ENCODE measurements at regions not wholly inside any gene's neighbourhood (a gene's known extent, or its start where the extent isn't known, plus 50 kb on each side); places are given as distances from the start of the nearest gene placed in this dataset.

DNA sequence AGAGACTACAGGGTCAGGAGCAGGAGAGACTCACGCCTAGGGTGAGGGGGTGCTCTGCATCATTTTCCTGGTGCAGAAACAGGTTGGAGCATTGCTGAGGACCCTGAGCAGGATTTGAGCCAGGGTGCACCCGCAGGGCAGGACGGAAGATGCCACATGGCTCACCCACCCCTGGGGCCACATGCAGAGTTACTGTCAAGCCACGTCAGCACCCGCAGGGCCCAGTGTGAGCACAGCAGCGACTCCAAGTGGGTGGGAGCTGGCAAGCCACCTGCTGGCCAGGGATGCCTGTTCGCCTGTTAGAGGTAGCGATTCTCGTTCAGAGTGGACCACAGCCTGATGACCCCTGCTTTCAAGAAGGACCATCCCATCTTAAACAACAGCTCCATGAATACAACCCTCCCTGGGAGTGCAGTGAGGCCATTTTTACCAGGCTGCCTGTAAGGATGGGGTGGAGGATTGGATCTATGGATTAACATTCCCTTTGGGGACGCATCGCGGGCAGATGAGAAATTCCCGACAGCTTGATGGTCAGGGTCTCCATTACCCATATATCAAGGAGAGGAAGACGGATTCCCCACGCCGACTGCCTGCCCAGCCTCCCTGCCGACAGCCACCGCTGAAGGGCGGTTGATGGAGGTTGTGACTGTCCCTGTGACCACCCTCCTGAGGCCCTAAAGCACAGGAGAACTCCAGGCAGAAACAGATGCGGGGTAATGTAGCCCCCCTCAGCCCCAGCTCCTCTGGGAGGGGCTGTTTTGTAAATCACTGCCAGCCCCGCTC lies 101.1 kb upstream of the RET start (continued):
- TF ChIP-seq ZNF292 (tag by site-specific recombination; IDR thresholded peaks at IDR 0.05; ENCODE audit: borderline replicate concordance, low read depth) (no peak), ZBTB21 (tag by site-specific recombination; IDR thresholded peaks at IDR 0.05) (no peak), ZNF777 (tag by site-specific recombination; IDR thresholded peaks at IDR 0.05; ENCODE audit: borderline replicate concordance) (no peak), SP2 (tag by site-specific recombination; IDR thresholded peaks at IDR 0.05) (no peak), ZNF19 (tag by site-specific recombination; IDR thresholded peaks at IDR 0.05; ENCODE audit: low read depth) (no peak), ZNF621 (tag by site-specific recombination; IDR thresholded peaks at IDR 0.05) (no peak), ZNF335 (tag by site-specific recombination; conservative IDR thresholded peaks at IDR 0.05) (no peak)

DNA sequence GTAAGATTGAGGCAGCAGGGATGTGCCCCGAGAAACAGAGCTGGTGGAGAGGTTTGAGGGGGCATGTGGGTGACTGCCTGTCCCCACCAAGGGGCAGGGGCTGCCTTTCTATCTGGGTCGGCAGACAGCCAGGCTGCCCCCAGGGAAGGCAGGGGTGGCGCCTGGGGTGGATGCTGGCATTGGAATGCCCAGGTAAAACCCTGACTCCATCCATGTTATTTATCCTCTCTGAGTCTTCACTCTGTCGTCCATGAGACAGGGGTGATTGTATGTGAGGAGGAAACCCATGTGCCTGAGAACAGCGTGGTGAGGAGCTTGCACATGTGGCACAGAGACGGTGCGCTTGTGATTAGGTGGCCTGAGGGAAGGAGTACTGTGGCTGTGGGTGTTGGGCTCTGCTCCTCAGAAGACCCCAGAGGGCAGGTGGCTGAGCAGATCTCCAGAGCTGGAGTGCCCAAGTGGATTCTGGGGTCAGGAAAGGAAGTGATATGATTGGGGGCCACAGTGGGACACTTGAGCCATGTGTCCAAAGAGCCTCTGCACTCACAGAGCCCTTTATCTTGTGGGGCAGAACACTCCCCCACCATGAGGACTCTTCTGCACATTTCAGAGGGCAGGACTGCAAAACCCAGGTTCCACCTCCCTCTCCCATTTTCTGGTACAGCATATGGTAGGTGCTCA lies 100.4 kb upstream of the RET start:
- no peak for TF ChIP-seq YY1 (tag by site-specific recombination; IDR thresholded peaks at IDR 0.05)
- no peak for TF ChIP-seq ZNF768 (tag by site-specific recombination; IDR thresholded peaks at IDR 0.05)
- TF ChIP-seq, protein P1, sequence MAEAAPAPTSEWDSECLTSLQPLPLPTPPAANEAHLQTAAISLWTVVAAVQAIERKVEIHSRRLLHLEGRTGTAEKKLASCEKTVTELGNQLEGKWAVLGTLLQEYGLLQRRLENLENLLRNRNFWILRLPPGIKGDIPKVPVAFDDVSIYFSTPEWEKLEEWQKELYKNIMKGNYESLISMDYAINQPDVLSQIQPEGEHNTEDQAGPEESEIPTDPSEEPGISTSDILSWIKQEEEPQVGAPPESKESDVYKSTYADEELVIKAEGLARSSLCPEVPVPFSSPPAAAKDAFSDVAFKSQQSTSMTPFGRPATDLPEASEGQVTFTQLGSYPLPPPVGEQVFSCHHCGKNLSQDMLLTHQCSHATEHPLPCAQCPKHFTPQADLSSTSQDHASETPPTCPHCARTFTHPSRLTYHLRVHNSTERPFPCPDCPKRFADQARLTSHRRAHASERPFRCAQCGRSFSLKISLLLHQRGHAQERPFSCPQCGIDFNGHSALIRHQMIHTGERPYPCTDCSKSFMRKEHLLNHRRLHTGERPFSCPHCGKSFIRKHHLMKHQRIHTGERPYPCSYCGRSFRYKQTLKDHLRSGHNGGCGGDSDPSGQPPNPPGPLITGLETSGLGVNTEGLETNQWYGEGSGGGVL (tag by site-specific recombination; IDR thresholded peaks at IDR 0.05) = no peak
- no peak for TF ChIP-seq ZNF776 (tag by site-specific recombination; IDR thresholded peaks at IDR 0.05; ENCODE audit: borderline replicate concordance)
- no peak for TF ChIP-seq BCL11A (tag by site-specific recombination; IDR thresholded peaks at IDR 0.05; ENCODE audit: low read depth)
- TF ChIP-seq ZNF585B (tag by site-specific recombination; IDR thresholded peaks at IDR 0.05) = no peak
- TF ChIP-seq ZNF155 (tag by site-specific recombination; IDR thresholded peaks at IDR 0.05) = no peak
- TF ChIP-seq ZNF114 (tag by site-specific recombination; IDR thresholded peaks at IDR 0.05) = no peak
- TF ChIP-seq ZNF10 (tag by site-specific recombination; IDR thresholded peaks at IDR 0.05) = no peak
- TF ChIP-seq ZNF549 (tag by site-specific recombination; IDR thresholded peaks at IDR 0.05) = no peak
- TF ChIP-seq KLF8 (tag by site-specific recombination; IDR thresholded peaks at IDR 0.05) = no peak
- no peak for TF ChIP-seq HOXC10 (CRISPR knock-in tag; IDR thresholded peaks at IDR 0.05)
- no peak for TF ChIP-seq ZBTB1 (tag by site-specific recombination; IDR thresholded peaks at IDR 0.05)
- ChIA-PET CTCF (interaction anchor here (0.7 kb wide), 1 partner anchor 131 kb away, joined by 3 read pairs; no protein-coding TSS in a partner anchor), POLR2A (no interaction called here)
- no peak overlapping the region for H3K4me3 ChIP-seq (ENCODE audit: low read depth, low read length)
- H3K36me3 ChIP-seq (ENCODE audit: control insufficient read depth in 2 of 2, insufficient read depth in 1 of 2, low read length in 2 of 2) = no peaks in the 10 kb centered on the region
- H3K27ac ChIP-seq (ENCODE audit: extremely low read depth, low read depth, low read length) = no peak overlapping the region
- no peaks in the 10 kb centered on the region for H3K9me3 ChIP-seq (ENCODE audit: control insufficient read depth, insufficient read depth, low read depth, low read length)
- no peaks in the 10 kb centered on the region for H3K4me1 ChIP-seq (ENCODE audit: control insufficient read depth, insufficient read depth, low read length)

GRCh38 chr10:42977032-42977416 lies 99.8 kb upstream of the RET start:
- ChIA-PET CTCF (no interaction called here), POLR2A (no interaction called here)
- Histone ChIP-seq H3K27ac (ENCODE audit: extremely low read depth, low read depth, low read length) (no peak overlapping the region), H3K36me3 (ENCODE audit: control insufficient read depth in 2 of 2, insufficient read depth in 1 of 2, low read length in 2 of 2) (no peaks in the 10 kb centered on the region), H3K4me3 (ENCODE audit: low read depth, low read length) (no peak overlapping the region), H3K4me1 (ENCODE audit: control insufficient read depth, insufficient read depth, low read length) (no peaks in the 10 kb centered on the region), H3K9me3 (ENCODE audit: control insufficient read depth, insufficient read depth, low read depth, low read length) (no peaks in the 10 kb centered on the region)
- TF ChIP-seq YY1 (tag by site-specific recombination; IDR thresholded peaks at IDR 0.05) (no peak), ZNF561 (tag by site-specific recombination; IDR thresholded peaks at IDR 0.05; ENCODE audit: borderline replicate concordance) (no peak)

Data from HEK293 (cell line).